ENCODE measurements at regions not wholly inside any gene's neighbourhood (a gene's known extent, or its start where the extent isn't known, plus 50 kb on each side); places are given as distances from the start of the nearest gene placed in this dataset.

- DNase-seq (ENCODE audit: low read depth in 2 of 2) = no peak
These were observed 164.2 kb downstream of the DLEU7 start for GRCh38 chr13:50679321-50679720.

DNA sequence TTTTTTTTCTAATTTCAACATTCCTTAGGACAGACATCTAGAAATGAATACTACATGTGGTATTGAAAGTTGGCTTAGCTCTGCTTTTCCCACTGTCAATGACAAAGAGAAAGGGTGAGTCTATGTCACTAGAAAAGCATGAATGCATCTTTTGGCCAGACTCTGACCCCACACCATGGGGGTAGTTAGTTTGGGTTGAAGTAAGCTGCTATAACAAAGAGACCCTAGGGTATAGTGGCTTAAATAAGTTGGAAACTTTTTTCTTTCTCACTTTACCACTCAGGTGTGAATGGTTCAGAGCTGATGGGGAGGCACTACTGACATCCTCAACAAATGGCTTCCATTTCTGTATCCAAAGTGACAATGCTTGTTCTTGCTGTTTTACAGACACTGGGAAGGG, 161.5 kb downstream of the DLEU7 start:
- DNase-seq (ENCODE audit: low read depth in 2 of 2) = no peak

- DNase-seq (ENCODE audit: low read depth in 2 of 2) = no peak
These were observed 160.5 kb downstream of the DLEU7 start for GRCh38 chr13:50682966-50683365.

DNA sequence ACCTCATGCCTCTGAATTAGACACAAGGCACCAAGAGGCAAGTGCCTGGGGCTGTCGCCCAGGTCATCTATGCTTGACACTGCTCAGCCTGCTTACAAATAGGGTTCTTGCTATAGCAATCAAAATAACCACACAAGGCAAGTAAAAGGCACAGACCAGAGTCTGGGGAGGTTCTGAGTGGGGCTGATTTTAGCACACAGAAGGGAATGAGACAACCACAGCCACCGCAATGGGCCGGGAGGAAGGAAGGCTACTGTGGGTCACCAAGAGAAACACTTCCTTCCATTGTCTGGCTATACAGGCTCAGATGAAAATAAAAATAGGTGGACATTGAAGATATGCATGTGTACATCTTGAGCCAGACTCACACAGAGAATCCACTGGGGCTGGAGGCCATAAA, 159.1 kb downstream of the DLEU7 start:
- DNase-seq (ENCODE audit: low read depth in 2 of 2) = no peak

DNA sequence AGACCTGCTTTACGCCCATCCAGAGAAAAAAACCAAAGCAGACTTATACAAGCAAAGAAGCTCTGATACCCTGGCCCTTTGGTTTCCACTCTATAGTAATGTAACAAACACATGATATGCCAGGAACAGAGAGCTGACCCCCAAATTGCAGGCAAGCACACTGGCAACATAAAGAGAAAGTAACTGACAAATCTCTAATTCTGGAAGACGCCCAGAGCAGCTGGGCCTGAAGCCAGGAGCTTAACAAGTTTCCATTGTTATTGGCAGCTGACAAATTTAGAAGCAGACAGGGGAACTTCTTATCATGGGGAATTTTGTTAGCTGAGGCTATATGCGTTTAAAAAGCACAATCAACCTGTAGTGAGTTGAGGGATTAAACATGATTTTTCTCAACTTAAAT, 158.0 kb downstream of the DLEU7 start:
- DNase-seq (ENCODE audit: low read depth in 2 of 2) = no peak

GRCh38 chr13:50685956-50686355, 157.5 kb downstream of the DLEU7 start:
- no peak for DNase-seq (ENCODE audit: low read depth in 2 of 2)

DNA sequence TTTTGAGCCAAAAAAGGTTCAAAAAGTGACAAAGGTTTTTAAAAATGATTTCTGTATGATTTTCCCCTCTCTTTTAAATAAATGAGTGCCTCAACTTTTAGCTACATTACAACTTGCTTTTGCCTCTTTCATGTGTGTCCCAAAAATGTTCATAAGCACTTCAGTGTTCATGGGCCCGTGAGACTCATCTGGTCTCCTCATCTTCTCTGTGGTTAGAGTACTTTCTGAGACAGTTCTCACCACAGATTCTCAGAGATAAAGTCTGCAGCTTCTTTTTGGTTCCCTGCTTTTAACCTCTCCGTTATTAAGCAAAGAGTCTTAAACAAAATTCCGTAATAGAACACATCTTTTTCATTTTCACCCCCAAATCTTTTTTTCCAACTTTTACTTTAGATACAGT, 156.9 kb downstream of the DLEU7 start:
- DNase-seq (ENCODE audit: low read depth in 2 of 2) = no peak

- no peak for DNase-seq (ENCODE audit: low read depth in 2 of 2)
These were observed 155.9 kb downstream of the DLEU7 start for GRCh38 chr13:50687545-50687944.

DNA sequence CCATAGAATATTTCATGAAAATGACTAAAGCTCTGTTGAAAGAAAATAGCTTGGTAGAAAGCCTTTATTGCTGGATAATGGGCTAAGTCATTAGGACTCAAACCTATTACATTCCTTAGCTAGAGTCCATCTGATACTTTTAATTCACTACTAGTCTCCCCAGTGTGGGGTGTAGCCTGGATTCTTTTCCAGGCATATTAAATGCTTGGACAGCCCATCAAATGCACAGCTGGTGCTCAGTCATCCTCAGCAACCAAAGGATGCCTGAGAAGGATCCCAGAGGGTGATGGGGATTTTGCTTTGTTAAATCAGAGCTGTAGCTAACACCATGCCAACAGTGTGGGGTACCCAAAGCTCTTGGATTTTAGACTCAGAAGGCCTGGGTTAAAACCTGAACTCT, 153.5 kb downstream of the DLEU7 start:
- no peak for DNase-seq (ENCODE audit: low read depth in 2 of 2)

GRCh38 chr13:50691176-50691680, 152.3 kb downstream of the DLEU7 start:
- no peak for DNase-seq (ENCODE audit: low read depth in 2 of 2)

DNA sequence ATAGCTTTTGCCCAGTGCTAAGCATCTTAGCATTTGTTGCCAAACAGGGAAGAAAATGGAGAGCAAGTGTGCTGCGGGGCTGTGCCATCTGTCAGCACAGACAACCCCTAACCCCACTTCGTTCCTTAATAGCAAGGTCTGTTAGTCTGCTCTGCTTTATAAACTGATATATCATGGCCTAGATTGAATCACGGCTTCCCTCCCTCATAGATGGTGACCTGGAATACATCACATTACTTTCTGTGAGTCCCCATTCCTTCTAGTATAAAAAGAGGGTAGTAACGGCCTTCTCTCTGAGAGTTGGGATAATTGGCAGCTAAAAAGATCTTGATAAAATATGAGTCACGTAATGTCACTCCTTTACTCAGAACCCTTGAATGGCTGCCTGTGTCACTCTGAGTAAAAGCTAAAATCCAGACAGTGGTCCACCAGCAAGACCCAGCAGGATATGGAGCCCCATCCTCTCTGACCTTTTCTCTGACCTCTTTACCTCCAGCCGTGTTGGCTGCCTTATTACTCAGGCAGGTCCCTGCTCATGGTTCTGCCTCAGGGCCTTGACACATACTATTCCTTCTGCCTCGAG, 151.7 kb downstream of the DLEU7 start:
- DNase-seq (ENCODE audit: low read depth in 2 of 2) = no peak

GRCh38 chr13:50692396-50692915, 151.0 kb downstream of the DLEU7 start:
- DNase-seq (ENCODE audit: low read depth in 2 of 2) = no peak

DNA sequence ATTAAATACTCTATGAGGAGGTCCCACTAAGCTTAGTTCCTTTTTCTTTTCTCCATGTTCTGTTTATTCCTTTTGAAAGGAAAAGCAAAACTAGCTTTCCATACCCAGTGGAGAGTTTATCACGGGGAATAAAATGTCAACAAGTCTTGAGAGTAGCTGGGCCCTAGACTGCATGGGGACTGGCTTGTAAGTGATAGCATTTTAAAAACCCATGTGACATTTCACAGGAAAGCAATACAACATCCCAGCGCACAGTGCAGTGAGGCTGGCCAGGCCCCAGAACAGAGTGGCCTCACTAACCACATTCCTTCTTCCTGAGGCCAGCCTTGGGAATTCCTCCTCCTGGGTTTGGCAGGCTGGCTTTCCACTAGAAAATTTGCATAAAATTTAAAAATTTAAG, 149.8 kb downstream of the DLEU7 start:
- no peak for DNase-seq (ENCODE audit: low read depth in 2 of 2)

DNA sequence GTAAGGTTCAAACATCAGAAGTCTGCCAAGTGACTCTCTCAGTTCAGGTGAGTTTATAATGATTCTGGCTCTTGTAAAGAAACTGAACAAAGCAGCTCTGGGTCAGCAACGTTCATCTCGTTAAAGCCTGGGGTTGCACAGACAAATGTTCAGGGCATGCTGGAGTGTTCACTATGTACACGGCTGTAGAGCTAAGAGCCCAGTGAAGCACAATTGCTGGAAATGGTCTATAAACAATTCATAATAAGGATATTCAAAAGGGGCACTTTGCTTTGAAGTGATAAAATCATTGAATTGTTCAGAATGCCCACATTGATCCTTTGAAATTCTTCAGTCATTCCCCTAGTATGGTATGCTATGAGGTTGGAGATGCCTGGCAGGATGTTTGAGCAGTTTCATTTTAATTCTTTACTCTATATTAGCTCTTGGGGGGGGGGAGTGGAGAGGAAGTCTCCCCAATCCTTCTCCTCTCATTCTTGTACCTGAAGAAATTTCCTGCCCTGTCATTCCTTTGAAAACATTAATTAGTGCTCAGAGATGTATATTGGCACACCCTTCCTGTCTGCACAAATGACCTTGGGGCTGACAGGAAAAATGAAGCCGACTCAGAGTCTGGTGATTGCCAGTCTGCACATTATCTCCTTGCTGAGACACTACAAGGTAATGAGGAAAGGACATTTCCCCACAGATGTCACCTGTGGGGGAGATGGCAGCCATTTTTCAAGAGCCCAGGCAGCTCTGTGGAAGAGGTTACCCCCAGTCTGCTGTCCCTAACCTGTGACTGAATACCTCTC, 145.5 kb downstream of the DLEU7 start:
- DNase-seq (ENCODE audit: low read depth in 2 of 2) = no peak

GRCh38 chr13:50699874-50700663, 143.4 kb downstream of the DLEU7 start:
- DNase-seq (ENCODE audit: low read depth in 2 of 2) = no peak

DNA sequence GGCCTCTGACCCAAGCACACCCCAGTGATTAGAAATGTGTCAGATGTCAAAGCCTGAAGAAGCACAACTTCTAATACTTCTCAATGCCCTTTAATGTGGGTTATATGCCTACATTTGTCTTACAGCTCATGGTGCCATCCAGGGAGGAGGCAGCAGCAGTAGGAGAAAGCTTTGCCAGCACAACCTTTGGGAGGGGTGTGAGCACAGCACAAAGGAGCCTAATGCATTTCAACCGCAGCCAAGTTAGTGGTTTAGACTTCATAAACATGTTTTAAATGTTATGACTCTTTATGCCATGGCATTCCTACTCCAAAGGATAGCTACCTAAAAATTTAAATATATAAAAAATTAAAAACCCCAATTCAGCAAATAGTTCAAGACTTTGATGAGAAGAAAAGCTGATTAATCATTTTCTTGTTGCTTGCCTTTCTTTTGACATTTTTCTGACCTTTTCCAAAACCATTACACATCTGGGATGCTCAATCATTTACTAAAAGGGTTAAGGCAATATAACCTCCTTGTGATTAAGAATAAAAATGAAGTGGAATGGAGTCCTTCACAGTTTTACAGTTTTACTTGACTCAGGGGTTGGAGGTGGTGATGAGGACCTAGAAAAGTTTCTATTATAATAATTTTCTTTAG, 142.7 kb downstream of the DLEU7 start:
- no peak for DNase-seq (ENCODE audit: low read depth in 2 of 2)

DNA sequence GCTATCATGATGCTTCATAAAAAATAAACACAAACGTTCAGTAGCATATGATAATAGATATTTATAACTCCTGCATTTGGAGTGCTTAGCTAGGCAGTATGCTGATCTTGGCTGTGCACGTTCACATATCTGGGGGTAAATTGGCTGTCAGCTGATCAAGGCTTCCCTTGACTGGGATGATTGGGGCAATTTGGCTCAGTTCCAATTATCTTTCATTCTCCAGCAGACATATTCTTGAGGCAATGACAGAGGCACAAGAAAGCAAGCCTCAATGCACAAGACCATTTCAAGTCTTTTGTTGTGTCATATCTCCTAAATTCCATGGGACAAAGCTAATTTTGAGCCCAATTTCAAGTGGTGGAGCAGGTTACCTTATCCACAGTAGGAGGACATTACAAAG, 142.0 kb downstream of the DLEU7 start:
- no peak for DNase-seq (ENCODE audit: low read depth in 2 of 2)

DNA sequence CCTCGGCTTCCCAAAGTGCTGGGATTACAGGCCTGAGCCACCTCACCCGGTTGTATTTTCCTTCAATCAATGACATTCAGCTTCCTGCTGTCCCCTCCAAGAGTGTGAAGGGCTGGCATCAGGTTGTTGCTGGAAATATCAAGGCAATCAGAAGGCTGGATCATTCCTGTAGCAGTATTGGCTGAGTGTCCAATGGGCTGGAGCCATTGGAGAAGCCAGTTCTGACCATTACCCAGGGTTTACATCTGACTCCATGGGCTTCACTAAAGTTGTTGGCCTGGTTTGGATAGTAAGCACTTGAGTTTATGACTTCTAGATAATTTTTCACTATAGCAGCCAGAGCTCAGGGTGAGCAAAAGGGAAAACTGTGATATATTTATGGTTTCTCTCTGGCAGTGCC, 137.0 kb downstream of the DLEU7 start:
- DNase-seq (ENCODE audit: low read depth in 2 of 2) = no peak

DNA sequence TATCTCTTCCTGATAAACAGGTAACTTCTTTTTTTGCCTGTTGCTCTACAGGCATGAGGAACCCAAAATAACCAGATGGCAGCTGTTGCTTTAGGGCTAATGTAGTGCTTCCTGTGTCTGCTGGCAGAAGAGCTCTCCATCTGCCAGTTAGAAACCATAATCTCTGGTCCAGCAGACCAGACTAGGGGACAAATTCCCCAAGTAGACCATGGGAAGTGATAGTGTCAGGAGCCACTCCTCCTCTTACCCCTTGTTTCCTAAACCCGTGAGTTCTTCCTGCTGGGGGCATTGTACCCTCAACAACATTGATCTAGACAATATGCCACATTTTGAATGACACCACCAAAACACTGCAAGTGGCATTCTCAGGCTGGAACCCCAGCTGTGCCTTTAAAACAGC, 135.9 kb downstream of the DLEU7 start:
- DNase-seq (ENCODE audit: low read depth in 2 of 2) = no peak

- no peak for DNase-seq (ENCODE audit: low read depth in 2 of 2)
These were observed 135.0 kb downstream of the DLEU7 start for GRCh38 chr13:50708461-50708860.

DNA sequence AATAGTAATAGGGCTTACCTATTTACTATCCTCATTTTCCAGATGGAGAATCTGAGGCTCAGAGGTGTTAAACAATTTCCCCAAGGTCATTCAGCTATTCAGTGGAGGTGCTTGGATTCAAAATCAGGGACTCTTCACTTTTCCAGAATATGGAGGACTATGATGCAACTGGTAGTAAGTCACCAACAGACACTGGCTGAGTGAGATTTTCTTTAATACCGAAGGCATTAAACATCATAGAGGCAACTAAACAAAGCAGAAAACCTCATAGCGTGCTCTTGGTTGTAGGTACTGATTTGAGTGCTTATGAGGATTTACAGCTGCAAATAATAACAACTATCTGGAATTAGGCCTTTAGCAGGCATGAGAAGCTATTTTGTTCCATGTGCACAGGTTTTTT, 134.4 kb downstream of the DLEU7 start:
- no peak for DNase-seq (ENCODE audit: low read depth in 2 of 2)
